Jurkat, Clone E6-1 (cell line): ENCODE measurements at regions not wholly inside any gene's neighbourhood (a gene's known extent, or its start where the extent isn't known, plus 50 kb on each side); places are given as distances from the start of the nearest gene placed in this dataset.

Experiments
- DNase-seq: peaks from one replicate; pipeline ENCODE4 v3.0.0-alpha.2; 2011; ENCODE audit warnings: low read depth, low spot score
- H3K4me3 ChIP-seq: 2 replicates; pipeline ENCODE4 v1.5.1; 2011; ENCODE audit warnings: mild to moderate bottlenecking, low read length, control low read depth, moderate library complexity

DNA sequence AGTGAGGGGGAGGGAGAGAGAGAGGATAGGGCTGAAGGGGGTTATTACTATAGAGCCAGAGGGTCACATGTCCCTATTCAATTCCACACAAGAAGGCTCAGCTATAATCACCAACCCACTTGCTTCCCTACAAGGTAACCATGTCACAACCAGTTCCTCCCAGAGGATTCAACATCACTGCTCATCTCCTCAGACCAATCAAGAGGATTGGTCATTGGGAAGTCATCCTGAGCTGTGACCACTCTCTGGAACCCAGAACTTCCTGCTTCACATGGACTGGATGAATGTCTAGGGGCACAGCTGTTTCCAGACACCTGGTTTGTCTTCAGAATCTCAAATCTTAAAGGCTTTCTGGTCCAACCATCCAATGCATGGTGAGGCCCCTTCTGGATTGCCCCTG, 154.9 kb upstream of the SDK2 start:
- no peak for DNase-seq
- H3K4me3 ChIP-seq = no peak overlapping the region

DNA sequence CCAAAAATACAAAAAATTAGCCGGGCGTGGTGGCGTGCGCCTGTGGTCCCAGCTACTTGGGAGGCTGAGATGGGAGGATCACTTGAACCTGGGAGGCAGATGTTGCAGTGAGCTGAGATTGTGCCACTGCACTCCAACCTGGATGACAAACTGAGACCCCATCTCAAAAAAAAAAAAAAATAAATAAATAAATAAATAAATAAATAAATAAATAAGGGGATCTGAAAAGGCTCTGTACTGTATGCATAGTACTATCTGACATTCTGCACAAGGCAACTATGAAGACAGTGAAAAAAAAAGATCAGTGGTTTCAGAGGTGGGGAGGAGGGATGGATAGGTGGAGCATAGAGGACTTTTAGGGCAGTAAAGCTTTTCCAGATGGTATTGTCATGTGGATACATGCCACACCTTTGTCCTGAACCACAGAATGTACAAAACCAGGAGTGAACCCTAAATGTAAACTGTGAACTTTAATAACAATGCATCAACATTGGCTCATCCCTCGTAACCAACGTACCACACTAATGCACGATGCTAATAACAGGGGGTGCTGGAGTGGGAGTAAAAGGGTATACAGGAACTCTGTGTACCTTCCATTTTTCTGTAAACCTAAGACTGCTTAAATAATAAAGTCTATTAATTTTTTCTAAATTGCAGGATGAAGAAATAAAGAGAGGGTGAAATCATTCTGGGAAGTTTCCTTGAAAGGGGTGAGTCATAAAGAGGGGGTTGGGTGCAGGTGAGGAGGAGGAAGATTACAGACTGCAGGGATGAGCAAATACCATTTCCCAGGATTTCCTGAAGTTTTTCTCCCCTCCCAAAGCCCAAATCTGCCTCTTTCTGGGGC, 155.8 kb upstream of the SDK2 start:
- H3K4me3 ChIP-seq = no peak overlapping the region
- no peak for DNase-seq

DNA sequence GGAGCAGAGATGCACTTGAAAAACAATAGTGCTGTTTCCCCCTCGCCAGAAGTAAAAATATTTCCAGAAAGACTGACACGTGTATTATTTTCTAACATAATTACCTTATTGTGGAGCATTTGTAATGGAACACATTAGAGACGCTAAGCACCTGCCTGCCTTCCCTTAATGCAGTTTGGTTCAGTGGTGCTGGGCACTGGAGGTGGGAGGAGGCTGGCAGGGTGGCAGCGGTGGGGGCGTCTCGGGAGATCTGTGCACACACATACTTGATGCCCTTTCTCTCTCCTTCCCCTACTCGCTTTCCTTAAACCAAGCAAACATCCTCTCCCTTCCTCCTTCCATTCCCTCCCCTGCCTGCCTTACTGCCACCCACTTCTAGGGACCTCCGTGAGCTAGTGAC, 156.6 kb upstream of the SDK2 start:
- no peak overlapping the region for H3K4me3 ChIP-seq
- DNase-seq = no peak

DNA sequence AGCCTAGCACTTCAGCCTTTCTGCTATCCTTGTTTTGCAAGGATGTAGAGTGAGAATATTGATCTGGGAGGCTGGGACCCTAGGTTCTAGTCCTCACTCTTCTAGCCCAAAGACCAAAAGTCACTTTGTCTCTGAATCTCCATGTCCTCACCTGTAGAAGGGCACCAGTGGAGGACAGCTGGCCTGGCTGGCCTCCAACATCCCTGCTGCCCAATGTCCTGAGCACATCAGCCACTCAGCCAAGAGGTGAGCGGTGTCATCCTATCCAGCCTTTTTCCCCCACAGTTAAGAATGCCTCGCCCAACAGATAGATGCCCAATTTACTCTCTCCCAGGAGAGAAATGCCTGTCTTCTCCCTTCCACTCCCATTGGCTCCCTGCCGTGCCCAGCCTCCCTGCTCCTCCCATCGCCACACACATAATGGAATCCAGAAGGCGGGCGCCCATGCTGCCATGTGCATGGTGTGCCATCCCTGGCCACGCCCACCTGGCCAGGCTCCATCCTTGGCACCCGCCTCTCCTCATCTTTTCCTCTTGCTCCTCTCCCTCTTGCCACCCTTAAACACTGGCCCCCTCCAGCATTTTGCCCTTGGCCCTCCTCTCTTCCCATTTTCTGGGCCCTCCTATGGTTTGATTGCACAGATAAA, 157.3 kb upstream of the SDK2 start:
- H3K4me3 ChIP-seq = no peak overlapping the region
- no peak for DNase-seq

DNA sequence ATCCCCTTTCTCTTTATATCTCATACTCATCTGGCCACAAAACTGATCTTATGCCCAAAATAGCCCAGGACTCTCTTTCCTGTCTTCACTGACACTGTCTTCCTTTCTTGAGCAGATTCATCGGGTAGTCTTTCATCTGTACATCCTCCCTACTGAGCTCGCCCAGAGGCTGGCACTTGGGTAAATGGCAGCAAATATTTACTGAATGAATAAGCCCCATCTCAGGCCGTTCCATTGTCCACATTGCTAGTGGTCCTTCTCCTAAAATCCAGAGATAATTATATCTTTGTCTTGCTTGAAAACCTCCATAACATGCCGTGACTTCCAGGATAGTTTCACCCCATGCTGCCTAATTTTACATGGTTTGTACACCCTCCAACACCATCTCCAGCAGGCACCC, 158.1 kb upstream of the SDK2 start:
- DNase-seq = no peak
- H3K4me3 ChIP-seq = no peak overlapping the region

DNA sequence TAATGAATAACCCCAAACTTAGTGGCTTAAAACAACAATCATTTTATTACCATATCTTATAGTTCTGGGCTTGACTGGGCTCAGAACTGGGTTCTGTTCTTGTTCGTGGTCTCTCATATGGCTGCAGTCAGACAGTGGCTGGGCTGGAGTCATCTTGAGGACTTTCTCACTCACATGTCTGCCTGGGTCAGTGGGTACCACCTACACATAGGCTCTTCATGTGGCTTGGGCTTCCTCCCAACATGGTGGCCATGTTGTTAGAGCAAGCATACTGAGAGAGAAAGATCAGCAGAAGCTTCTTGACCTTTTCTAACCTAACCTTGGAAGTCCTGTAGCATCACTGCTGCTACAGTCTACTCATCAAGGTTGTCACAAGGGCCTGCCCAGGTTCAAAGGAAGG, 158.6 kb upstream of the SDK2 start:
- DNase-seq = no peak
- no peak overlapping the region for H3K4me3 ChIP-seq

DNA sequence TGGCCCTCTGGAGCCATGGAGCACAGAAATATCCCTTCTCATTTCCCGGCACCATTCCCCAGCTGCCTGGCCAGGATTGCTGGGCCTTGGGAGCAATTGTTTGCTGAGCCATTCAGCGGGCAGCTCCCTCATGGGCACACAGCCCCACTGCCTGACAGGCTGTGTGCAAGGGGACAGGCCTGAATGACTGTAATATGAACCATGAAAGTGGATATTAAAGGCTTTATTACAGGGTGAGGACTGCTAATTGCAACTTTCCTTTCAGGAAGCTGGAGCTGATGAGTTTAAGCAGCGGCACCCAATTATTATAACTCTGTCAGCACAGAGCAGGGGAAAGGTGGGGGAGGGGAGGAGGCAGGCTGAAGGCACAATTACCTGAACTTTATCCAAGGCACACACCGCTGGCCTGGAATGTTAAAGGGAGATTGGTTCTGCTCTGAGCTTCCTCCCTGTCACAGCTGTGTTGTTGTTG, 159.8 kb upstream of the SDK2 start:
- H3K4me3 ChIP-seq = no peak overlapping the region
- no peak for DNase-seq

DNA sequence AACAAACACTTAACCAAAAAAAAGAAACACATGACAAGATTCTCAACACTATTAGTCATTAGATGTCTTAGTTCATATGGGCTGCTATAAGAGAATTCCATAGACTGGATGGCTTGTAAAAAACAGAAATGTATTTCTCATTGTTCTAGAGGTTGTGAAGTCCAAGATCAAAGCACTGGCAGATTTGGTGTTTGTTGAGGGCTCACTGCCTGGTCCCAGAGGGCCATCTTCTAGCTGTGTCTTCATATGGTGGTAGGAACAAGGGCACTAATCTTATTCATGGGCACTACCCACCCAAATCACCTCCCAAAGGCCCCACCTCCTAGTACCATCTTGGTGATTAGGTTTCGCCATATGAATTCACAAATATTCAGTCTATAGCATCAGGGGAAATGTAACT, 162.5 kb upstream of the SDK2 start:
- DNase-seq = no peak

DNA sequence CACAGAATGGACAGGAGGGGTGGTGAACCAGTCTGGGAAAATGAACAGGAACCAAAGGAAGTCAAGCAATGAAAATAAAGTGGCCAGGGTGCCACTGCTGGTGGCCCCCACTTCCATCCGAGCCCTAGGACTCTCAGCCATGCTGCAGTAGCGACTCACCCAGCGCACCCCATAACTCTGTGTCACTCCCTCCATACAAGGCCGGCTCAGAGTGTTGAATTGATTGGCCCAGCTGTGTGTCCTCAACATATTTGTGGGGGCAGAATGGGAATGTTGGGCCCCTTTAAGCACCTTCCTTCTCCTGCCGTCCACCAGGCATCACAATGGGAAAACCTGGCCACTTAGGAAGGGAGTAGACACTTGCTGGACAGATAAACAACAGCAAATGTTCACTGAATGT, 169.0 kb upstream of the SDK2 start:
- DNase-seq = no peak
- no peak overlapping the region for H3K4me3 ChIP-seq

More for the DNA sequence above, 162.5 kb upstream of the SDK2 start:
- no peak overlapping the region for H3K4me3 ChIP-seq

DNA sequence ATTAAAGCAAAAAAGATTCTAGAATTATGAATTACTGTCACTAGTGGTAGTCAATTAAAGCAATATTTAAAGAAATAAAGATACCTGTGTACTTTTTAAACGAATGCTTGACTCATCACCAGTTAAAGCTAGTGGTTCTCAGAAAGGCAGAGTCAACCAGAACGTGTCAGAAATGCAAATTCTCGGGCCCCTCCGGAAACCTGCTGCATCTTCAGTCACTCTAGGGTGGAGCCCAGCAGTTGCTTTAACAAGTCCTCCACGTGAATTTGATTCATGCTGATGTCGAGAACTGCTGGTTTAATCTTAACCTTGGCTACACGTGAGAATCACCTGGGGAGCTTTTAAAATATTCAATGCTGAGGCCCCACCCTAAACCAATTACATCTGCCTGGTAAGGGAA, 169.8 kb upstream of the SDK2 start:
- DNase-seq = no peak
- H3K4me3 ChIP-seq = no peak overlapping the region

DNA sequence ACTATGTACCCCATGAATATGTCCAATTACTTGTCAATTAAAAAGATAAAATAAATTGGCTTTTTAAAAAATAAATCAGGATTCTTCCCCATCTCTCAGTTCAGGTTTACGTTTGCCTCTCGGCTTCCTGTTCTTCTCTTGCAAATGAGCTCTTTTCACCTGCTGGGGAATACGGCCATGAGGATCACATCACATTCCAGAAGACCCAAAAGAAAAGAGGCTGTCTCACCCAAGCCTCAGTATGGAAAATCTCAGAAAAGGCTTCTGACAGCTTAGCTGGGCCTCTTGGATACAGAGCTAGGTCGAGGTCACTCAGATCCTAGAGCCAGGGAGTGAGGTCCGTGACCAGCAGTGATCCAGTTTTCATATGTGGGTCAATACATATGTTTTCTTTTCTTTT, 171.2 kb upstream of the SDK2 start:
- no peak for DNase-seq
- H3K4me3 ChIP-seq = no peak overlapping the region

DNA sequence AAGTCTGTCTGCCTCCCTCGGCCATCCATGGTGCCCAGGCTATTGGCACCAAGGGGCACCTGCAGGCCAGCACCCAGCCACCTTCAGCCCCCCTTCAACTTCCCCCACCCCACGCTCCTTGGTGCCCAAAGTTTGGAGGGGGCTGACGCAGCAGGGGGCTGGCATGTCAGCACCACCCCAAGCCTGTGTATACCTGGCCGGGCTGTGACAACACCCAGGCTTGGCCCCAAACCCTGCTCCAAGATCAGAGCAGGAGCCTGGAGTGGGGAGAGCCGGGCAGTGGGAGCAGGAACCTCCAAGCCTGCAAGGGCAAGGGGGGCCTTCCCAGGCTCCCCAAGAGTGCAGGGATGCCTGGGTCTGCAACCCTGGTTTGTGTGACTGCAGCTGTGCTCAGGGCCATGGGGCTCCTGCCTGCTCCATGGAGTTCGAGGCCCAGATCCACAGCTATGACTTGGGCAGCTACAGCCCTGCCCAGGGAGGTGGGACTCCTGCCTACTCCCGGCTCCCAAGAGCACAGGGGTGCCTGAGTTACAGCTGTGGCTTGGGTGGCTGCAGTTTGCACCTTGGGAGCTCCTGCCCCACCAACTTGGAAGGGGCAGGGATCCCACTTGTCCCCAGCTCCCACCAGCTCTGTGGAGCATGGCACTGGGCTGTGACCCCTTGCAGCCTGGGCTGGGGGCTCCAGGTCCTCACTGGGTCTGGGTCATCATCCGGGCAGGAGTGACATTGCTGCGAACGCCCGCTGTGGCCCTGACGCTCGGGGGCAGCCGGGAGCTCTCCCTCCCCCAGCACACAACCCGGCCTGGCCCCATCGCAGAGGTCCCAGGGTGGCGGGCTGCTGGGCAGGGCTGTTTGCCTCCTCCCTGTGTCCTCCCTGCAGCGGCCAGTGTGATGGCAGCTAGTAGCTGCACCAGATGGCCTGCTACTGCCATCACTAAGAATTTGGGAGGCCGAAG, 175.5 kb upstream of the SDK2 start:
- no peak overlapping the region for H3K4me3 ChIP-seq
- DNase-seq = no peak

DNA sequence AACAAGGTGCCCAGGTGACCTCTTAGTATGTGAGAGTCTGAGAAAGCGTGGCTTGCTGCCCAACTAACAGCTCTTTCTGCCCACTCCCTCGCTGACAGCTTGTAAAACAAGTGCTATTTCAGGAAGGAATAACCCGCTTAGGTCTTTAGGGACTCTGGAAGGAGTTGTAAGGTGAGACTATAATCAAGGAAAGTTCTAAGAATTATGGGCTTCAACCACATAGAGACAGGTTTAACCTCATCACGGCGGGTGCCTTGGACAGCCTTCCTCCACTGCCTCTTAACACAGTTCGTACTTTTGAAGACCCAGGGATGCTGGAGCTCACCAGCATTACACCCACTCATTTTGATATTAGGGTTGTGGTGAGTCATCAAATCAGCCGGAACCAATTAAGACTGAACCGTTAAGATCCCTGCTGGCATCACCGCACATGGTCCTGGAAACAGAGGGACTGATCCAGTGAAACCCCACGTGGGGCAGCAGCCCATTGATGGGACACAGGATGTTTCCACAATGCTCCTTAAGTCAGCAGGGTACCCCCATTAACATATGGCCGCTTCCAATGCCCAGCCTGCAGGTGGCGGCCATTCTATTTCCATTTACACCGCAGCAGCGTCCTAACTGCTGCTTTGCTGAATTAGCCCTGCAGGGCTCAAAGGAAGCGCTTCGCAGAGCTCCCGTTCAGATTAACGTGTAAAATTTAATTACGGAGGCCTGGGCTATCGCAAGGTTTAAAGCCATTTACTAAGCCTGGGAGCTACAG, 176.6 kb upstream of the SDK2 start:
- no peak overlapping the region for H3K4me3 ChIP-seq
- DNase-seq = no peak

DNA sequence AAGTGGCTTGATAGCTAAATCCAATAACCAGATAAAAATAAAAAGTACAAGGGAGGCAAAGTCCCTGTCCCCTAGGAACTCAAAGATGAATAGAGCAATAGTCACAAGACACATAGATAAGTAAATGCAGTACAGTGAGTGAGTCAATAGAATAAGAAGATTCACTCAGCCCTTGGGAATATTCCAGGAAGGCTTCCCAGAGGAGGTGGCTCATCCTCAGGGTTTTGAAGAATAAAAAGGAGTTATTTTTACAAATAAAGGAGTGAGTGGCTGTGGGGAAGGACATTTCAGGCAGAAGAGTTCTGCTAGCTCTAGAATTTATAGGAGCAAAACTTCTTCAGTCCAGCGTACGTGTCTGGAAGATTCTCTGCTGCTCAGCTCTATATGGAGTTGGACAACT, 177.4 kb upstream of the SDK2 start:
- H3K4me3 ChIP-seq = no peak overlapping the region
- no peak for DNase-seq

DNA sequence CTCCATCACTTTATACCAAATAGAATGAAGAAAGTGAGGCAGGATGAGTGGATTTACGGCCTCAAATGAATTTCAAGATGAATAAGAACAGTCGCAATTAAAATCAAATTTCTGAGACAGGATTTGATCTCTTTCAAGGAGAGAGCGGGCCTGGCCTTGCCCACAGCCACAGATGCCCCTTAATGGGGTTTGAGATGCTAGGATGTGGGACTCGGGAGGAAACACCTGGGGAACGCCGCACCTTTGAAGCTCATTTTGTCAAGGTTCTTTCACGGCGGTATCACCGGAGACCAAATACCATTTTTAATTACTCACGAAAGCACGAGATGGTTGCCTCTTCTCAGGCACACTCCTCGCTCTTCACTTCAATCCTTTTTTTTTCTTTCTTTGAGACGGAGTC, 178.1 kb upstream of the SDK2 start:
- H3K4me3 ChIP-seq = no peak overlapping the region
- peak; percentile 81 for DNase-seq

DNA sequence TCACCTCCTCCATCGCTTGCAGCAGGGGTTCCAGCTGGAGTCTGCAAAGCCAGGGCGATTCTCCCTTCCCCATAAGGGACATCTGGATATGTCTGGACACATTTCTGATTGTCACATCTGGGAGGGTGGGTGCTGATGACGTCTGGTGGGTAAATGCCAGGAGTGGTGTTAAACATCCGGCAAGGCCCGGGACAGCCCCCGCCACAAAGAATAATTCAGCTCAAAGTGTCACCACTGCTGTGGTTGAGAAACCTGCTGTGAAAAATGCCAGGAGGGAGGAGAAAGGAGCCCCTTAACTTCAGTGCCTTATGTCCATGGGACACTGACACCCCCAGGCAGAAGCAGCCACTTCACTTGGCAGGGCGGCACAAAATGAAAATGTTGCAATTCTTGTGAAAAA, 179.4 kb upstream of the SDK2 start:
- DNase-seq = no peak

DNA sequence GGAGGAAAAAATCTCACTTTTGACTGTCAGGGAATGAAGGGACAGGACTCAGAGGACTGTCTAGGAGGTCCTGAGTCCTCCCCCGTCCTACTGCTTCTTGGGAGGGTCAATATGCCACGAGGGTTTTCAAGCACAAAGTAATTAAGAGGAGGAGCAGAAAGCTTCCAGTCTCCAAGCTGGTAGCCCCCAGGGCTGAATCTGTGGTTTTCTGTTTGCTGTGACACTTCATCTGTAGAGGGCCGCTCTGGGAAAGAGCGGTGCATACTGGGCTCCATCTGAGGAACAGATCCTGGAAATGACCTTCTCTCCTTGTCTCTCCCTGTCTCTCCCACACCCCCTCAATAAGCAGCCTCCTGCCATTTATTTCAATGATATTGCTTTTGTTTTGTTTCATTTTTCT, 180.1 kb upstream of the SDK2 start:
- no peak overlapping the region for H3K4me3 ChIP-seq
- DNase-seq = no peak

More for the DNA sequence above, 179.4 kb upstream of the SDK2 start:
- no peak overlapping the region for H3K4me3 ChIP-seq

DNA sequence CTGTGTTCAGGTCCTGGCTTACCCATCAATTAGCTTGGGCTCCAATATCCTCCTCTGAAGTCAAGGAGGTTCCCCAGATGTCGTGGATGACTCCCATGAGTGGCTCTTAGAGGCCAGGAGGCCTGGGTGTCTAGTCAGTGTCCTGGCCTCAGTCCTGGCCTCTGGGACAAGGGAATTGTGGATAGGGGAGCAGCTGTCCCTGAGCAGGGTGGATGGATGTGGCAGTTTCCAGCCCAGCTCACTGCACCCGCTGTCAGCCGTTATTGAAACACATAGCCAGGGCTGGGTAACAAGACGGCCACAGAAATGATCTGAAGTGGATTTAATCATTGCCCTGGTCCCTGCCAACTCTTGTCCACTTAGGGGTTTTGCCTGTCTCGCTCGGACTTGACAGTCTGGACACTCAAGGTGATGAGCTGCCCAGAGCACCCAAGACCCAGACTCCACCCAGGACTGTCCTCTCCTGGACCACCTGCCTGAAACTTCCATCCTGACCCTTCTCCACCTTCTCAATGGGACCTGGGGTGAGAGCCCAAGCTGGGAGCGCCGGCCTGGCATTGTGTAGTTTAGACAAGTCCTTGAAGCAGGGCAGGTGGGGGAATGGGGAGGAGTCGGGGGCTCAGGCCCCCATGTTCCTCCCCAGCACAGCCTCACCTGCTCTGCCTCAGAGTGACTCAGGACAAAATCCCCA, 182.1 kb upstream of the SDK2 start:
- DNase-seq = no peak
- H3K4me3 ChIP-seq = no peak overlapping the region

DNA sequence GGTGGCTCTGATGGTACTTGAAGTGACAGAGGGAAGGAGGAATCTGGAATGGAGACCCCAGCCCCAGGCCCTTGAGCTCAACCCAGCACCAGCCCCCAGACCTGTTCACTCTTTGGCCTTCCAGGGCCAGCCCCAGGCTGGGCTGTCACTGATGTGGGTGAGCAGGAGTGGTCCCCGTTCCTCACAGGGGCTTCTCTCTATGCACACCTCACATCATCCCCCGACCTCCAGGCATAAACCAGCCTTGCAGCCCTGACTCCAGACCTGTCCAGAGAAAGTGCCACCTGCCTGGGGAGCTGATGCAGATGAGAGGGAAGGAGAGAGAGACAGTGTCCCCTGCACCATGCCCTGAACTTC, 182.6 kb upstream of the SDK2 start:
- DNase-seq = no peak
- H3K4me3 ChIP-seq = no peak overlapping the region
